Endothelial cell (in vitro differentiated cells): ENCODE measurements at regions not wholly inside any gene's neighbourhood (a gene's known extent, or its start where the extent isn't known, plus 50 kb on each side); places are given as distances from the start of the nearest gene placed in this dataset.

Experiments used
- DNase-seq: peaks from one replicate; pipeline ENCODE4 v3.0.0; 2021; ENCODE audit warnings: low spot score
- H3K27ac Mint-ChIP-seq: one replicate; pipeline ENCODE4 v1.8.0; 2021; ENCODE audit warnings: mixed read lengths, inconsistent platforms; ENCODE audit not compliant: unreplicated experiment
- H3K27me3 Mint-ChIP-seq: one replicate; pipeline ENCODE4 v1.8.0; 2021; ENCODE audit warnings: mild to moderate bottlenecking, moderate library complexity, mixed read lengths, inconsistent platforms; ENCODE audit not compliant: unreplicated experiment
- H3K36me3 Mint-ChIP-seq: one replicate; pipeline ENCODE4 v1.8.0; 2021; ENCODE audit warnings: mild to moderate bottlenecking, low read depth, mixed read lengths, inconsistent platforms; ENCODE audit not compliant: unreplicated experiment
- H3K4me1 Mint-ChIP-seq: one replicate; pipeline ENCODE4 v1.8.0; 2021; ENCODE audit warnings: mild to moderate bottlenecking, mixed read lengths, inconsistent platforms; ENCODE audit not compliant: unreplicated experiment
- H3K4me3 Mint-ChIP-seq: one replicate; pipeline ENCODE4 v1.8.0; 2021; ENCODE audit warnings: mild to moderate bottlenecking, mixed read lengths, inconsistent platforms; ENCODE audit not compliant: unreplicated experiment
- H3K9me3 Mint-ChIP-seq: one replicate; pipeline ENCODE4 v1.8.0; 2021; ENCODE audit warnings: mixed read lengths, inconsistent platforms; ENCODE audit not compliant: unreplicated experiment
- CTCF ChIP-seq: fragments of 200-600 bp; sonication (generic); IDR thresholded peaks from one replicate; pipeline ENCODE4 v1.5.0; 2021; ENCODE audit warnings: antibody characterized with exemption; ENCODE audit not compliant: unreplicated experiment

- no peak overlapping the region for H3K4me3 Mint-ChIP-seq
- no peak overlapping the region for H3K27ac Mint-ChIP-seq
- H3K36me3 Mint-ChIP-seq = no peaks in the 10 kb centered on the region
- no peak for TF ChIP-seq CTCF
- H3K4me1 Mint-ChIP-seq = peaks cover 3% of the 10 kb centered on the region
- H3K27me3 Mint-ChIP-seq = no peaks in the 10 kb centered on the region
- no peaks in the 10 kb centered on the region for H3K9me3 Mint-ChIP-seq
- DNase-seq = no peak
Observed at GRCh38 chr4:137376312-137376711, 156.0 kb downstream of the PCDH18 start.

- Mint-ChIP-seq H3K27me3 (no peaks in the 10 kb centered on the region), H3K4me3 (no peak overlapping the region), H3K36me3 (no peaks in the 10 kb centered on the region), H3K27ac (no peak overlapping the region), H3K9me3 (no peaks in the 10 kb centered on the region), H3K4me1 (peaks cover 3% of the 10 kb centered on the region)
- DNase-seq = no peak
- no peak for TF ChIP-seq CTCF
Observed at GRCh38 chr4:137375111-137375850, 157.0 kb downstream of the PCDH18 start.

DNA sequence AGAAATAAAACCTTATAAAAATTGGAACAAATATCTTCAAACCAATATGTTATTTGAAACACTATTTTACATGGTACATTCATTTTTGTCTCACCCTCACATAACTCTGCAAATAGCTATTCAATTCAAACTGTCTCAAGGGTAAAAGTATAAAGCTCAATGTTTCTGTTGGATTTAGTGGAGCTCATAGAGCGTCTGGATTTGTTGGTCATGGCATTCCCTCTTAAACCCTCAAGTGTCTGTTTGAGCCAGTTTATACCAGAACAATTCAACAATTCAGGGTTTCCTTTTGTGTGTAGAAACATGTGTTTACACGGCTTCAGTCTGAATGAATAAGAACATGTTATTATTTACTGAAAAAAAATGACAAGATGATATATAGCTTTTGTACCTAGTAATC is 161.6 kb downstream of the PCDH18 start:
- TF ChIP-seq CTCF = no peak
- Mint-ChIP-seq H3K9me3 (no peaks in the 10 kb centered on the region), H3K36me3 (no peaks in the 10 kb centered on the region), H3K27ac (no peak overlapping the region), H3K4me1 (peaks cover 3% of the 10 kb centered on the region), H3K4me3 (no peak overlapping the region), H3K27me3 (no peaks in the 10 kb centered on the region)
- no peak for DNase-seq

GRCh38 chr4:137370206-137370633 is 162.1 kb downstream of the PCDH18 start:
- Mint-ChIP-seq H3K27me3 (no peaks in the 10 kb centered on the region), H3K9me3 (no peaks in the 10 kb centered on the region), H3K4me3 (no peak overlapping the region), H3K36me3 (no peaks in the 10 kb centered on the region), H3K27ac (no peak overlapping the region), H3K4me1 (peaks cover 3% of the 10 kb centered on the region)
- no peak for TF ChIP-seq CTCF
- no peak for DNase-seq

DNA sequence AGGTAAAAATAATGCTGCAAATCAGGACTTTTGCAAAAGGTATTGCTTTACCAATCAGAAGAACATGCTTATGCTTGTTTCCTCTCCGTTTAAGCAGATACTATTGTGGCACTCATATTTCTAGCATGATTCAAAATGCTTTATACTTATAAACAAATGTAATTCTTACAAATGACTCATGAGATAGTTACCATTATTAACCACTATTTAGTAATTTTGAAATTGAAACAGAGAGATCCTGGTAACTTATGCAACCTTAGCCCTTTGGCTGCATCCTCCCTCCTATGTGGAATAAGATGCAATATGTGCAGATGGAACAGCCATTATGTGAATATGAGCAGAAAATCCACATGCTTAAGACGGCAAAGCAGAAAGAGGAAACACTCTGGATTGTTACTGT is 164.7 kb downstream of the PCDH18 start:
- DNase-seq = no peak
- no peaks in the 10 kb centered on the region for H3K36me3 Mint-ChIP-seq
- no peak for TF ChIP-seq CTCF
- H3K4me3 Mint-ChIP-seq = no peak overlapping the region
- H3K4me1 Mint-ChIP-seq = no peaks in the 10 kb centered on the region
- no peak overlapping the region for H3K27ac Mint-ChIP-seq
- no peaks in the 10 kb centered on the region for H3K27me3 Mint-ChIP-seq
- H3K9me3 Mint-ChIP-seq = no peaks in the 10 kb centered on the region
